ENCODE measurements at regions not wholly inside any gene's neighbourhood (a gene's known extent, or its start where the extent isn't known, plus 50 kb on each side); places are given as distances from the start of the nearest gene placed in this dataset.

DNA sequence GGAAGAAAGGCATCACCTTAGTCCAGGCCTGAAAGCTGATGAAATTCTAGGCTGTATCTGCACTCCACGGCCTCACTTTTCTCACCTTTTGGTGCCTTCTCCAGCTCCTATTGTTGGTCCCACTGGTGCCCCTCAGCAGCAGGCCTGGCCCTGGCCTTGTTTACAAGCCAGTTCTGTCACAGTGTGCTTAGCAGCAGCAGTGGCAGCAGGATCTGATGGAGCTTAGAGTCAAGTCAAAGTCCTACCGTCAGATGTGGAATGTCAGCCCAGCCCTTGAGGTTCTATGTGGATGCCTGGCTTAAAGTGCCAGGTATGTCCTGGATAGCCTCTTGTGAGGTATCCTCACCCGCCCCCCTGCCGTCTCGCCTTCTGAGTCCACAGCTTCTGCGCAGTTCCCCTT lies 281.3 kb downstream of the SUCLG1 start:
- TF ChIP-seq CTCF (optimal IDR thresholded peaks at IDR 0.05 in 1 of 3, IDR thresholded peaks at IDR 0.05 in 1 of 3, conservative IDR thresholded peaks at IDR 0.05 in 1 of 3; ENCODE audit: extremely low read depth in 1 of 3, insufficient read depth in 2 of 3, low read length in 3 of 3), result no peak
- TF ChIP-seq EZH2 (IDR thresholded peaks at IDR 0.05; ENCODE audit: low read length), result no peak
- H3K9me1 ChIP-seq (ENCODE audit: control insufficient read depth, extremely low read depth, insufficient read depth, low read length), result no peaks in the 10 kb centered on the region
- FAIRE-seq (no peak), DNase-seq (ENCODE audit: low read depth, low spot score) (no peak)
- H3K4me2 ChIP-seq (ENCODE audit: control insufficient read depth, extremely low read depth, insufficient read depth, low read depth, low read length), result no peak overlapping the region
- no peak overlapping the region for H3K9ac ChIP-seq (ENCODE audit: control insufficient read depth, extremely low read depth, insufficient read depth, low read length)
- H3K27ac ChIP-seq (ENCODE audit: control insufficient read depth, insufficient read depth, low read length), result no peak overlapping the region
- dilution Hi-C loops (cut with MboI; ENCODE audit: extremely low pct_ligation_motif_present, low sequenced_read_pairs), result no loop called here
- H3K4me1 ChIP-seq (ENCODE audit: control insufficient read depth, extremely low read depth, insufficient read depth, low read length), result no peaks in the 10 kb centered on the region
- H2AFZ ChIP-seq (ENCODE audit: control insufficient read depth, low read length), result no peak overlapping the region
- H3K27me3 ChIP-seq (ENCODE audit: control insufficient read depth, extremely low read depth, insufficient read depth, low read length), result no peaks in the 10 kb centered on the region
- H3K4me3 ChIP-seq (ENCODE audit: control insufficient read depth in 2 of 3, extremely low read depth in 1 of 3, insufficient read depth in 2 of 3, low read depth in 1 of 3, low read length in 3 of 3), result no peak overlapping the region
- no peaks in the 10 kb centered on the region for H4K20me1 ChIP-seq (ENCODE audit: control insufficient read depth, extremely low read depth, insufficient read depth, low read length)
- no peaks in the 10 kb centered on the region for H3K79me2 ChIP-seq (ENCODE audit: control insufficient read depth, insufficient read depth, low read length)
- no peaks in the 10 kb centered on the region for H3K36me3 ChIP-seq (ENCODE audit: control insufficient read depth in 2 of 2, extremely low read depth in 1 of 2, insufficient read depth in 2 of 2, low read length in 2 of 2)
- H3K9me3 ChIP-seq (ENCODE audit: control insufficient read depth, low read depth, low read length), result no peaks in the 10 kb centered on the region

DNA sequence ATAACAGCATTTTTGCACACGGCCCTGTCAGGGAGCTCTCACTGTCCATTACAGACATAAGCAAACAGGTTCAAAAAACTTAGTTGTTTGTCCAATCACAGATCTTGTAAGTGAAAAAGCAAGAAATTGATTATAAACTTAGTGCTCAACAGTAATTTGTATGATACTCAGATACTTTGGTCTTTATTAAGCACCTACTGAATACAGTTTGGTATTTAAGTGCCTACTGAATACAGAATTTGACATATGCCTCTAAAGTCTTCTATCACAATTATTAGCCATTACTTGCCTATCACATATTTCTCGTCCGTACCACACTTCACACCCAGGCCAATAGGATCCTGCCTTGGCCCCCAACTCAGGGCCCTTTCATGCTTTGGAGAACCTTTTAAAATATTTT lies 283.1 kb downstream of the SUCLG1 start:
- H3K9me3 ChIP-seq (ENCODE audit: control insufficient read depth, low read depth, low read length), result no peaks in the 10 kb centered on the region
- DNase-seq (ENCODE audit: low read depth, low spot score) (no peak), FAIRE-seq (no peak)
- no peaks in the 10 kb centered on the region for H3K36me3 ChIP-seq (ENCODE audit: control insufficient read depth in 2 of 2, extremely low read depth in 1 of 2, insufficient read depth in 2 of 2, low read length in 2 of 2)
- no peaks in the 10 kb centered on the region for H3K27me3 ChIP-seq (ENCODE audit: control insufficient read depth, extremely low read depth, insufficient read depth, low read length)
- no peak overlapping the region for H3K27ac ChIP-seq (ENCODE audit: control insufficient read depth, insufficient read depth, low read length)
- TF ChIP-seq EZH2 (IDR thresholded peaks at IDR 0.05; ENCODE audit: low read length), result no peak
- TF ChIP-seq CTCF (optimal IDR thresholded peaks at IDR 0.05 in 1 of 3, IDR thresholded peaks at IDR 0.05 in 1 of 3, conservative IDR thresholded peaks at IDR 0.05 in 1 of 3; ENCODE audit: extremely low read depth in 1 of 3, insufficient read depth in 2 of 3, low read length in 3 of 3), result no peak
- no peaks in the 10 kb centered on the region for H3K4me1 ChIP-seq (ENCODE audit: control insufficient read depth, extremely low read depth, insufficient read depth, low read length)
- H3K79me2 ChIP-seq (ENCODE audit: control insufficient read depth, insufficient read depth, low read length), result no peaks in the 10 kb centered on the region
- no peak overlapping the region for H3K4me2 ChIP-seq (ENCODE audit: control insufficient read depth, extremely low read depth, insufficient read depth, low read depth, low read length)
- H2AFZ ChIP-seq (ENCODE audit: control insufficient read depth, low read length), result no peak overlapping the region
- no peaks in the 10 kb centered on the region for H4K20me1 ChIP-seq (ENCODE audit: control insufficient read depth, extremely low read depth, insufficient read depth, low read length)
- dilution Hi-C loops (cut with MboI; ENCODE audit: extremely low pct_ligation_motif_present, low sequenced_read_pairs), result no loop called here
- H3K9ac ChIP-seq (ENCODE audit: control insufficient read depth, extremely low read depth, insufficient read depth, low read length), result no peak overlapping the region
- no peaks in the 10 kb centered on the region for H3K9me1 ChIP-seq (ENCODE audit: control insufficient read depth, extremely low read depth, insufficient read depth, low read length)
- H3K4me3 ChIP-seq (ENCODE audit: control insufficient read depth in 2 of 3, extremely low read depth in 1 of 3, insufficient read depth in 2 of 3, low read depth in 1 of 3, low read length in 3 of 3), result no peak overlapping the region
